GM23338 (cell line): ENCODE measurements at regions not wholly inside any gene's neighbourhood (a gene's known extent, or its start where the extent isn't known, plus 50 kb on each side); places are given as distances from the start of the nearest gene placed in this dataset.

Experiments used
- ATAC-seq: fragments of 200-7000 bp; cut with Tn5 transposase; 3 replicates; pipeline ENCODE4 v1.9.1; 2020
- DNase-seq: peaks from one replicate; pipeline ENCODE4 v3.0.0-alpha.2; 2015; ENCODE audit warnings: low spot score
- H2AFZ ChIP-seq: fragments of 200-600 bp; sonication (generic); 2 replicates; pipeline ENCODE4 v1.8.0; 2016; ENCODE audit warnings: antibody characterized with exemption, mild to moderate bottlenecking, moderate library complexity
- H3F3A ChIP-seq: fragments of 200-600 bp; sonication (generic); replicated peaks from 2 replicates; pipeline ENCODE4 v1.8.0; 2017; ENCODE audit warnings: antibody characterized with exemption, mixed run types, low read depth
- H3K27ac ChIP-seq: fragments of 200-600 bp; sonication (generic); 2 replicates; pipeline ENCODE4 v1.6.1; 2016; ENCODE audit warnings: low read depth
- H3K27me3 ChIP-seq: fragments of 200-600 bp; sonication (generic); 2 replicates; pipeline ENCODE4 v1.8.0; 2016; ENCODE audit warnings: mild to moderate bottlenecking, mixed run types, moderate library complexity; ENCODE audit not compliant: insufficient read depth
- H3K36me3 ChIP-seq: fragments of 200-600 bp; sonication (generic); 2 replicates; pipeline ENCODE4 v1.8.0; 2016; ENCODE audit warnings: mild to moderate bottlenecking; ENCODE audit not compliant: insufficient read depth
- H3K4me1 ChIP-seq: fragments of 200-600 bp; sonication (generic); 2 replicates; pipeline ENCODE4 v1.8.0; 2016; ENCODE audit warnings: mild to moderate bottlenecking, moderate library complexity; ENCODE audit not compliant: insufficient read depth
- H3K4me2 ChIP-seq: fragments of 200-600 bp; sonication (generic); 2 replicates; pipeline ENCODE4 v1.7.1; 2017; ENCODE audit warnings: mixed run types
- H3K4me3 ChIP-seq: fragments of 200-600 bp; sonication (generic); 2 replicates; pipeline ENCODE4 v1.6.1; 2016; ENCODE audit warnings: mixed run types
- H3K79me2 ChIP-seq: fragments of 200-600 bp; sonication (generic); replicated peaks from 2 replicates; pipeline ENCODE4 v1.8.0; 2017; ENCODE audit warnings: mild to moderate bottlenecking; ENCODE audit not compliant: insufficient read depth
- H3K9me2 ChIP-seq: fragments of 200-600 bp; sonication (generic); 2 replicates; pipeline ENCODE4 v1.8.0; 2017; ENCODE audit not compliant: insufficient read depth
- H4K20me1 ChIP-seq: fragments of 200-600 bp; sonication (generic); replicated peaks from 2 replicates; pipeline ENCODE4 v1.8.0; 2017; ENCODE audit warnings: mild to moderate bottlenecking; ENCODE audit not compliant: insufficient read depth
- H3K27ac Mint-ChIP-seq: 2 replicates; pipeline ENCODE4 v1.8.0; 2020; ENCODE audit warnings: inconsistent platforms, mild to moderate bottlenecking, moderate library complexity, mixed read lengths
- H3K27me3 Mint-ChIP-seq: 3 replicates; pipeline ENCODE4 v1.8.0; 2022; ENCODE audit warnings: low read depth, mild to moderate bottlenecking, moderate library complexity, mixed read lengths, inconsistent platforms; ENCODE audit not compliant: insufficient read depth, poor library complexity
- H3K36me3 Mint-ChIP-seq: 3 replicates; pipeline ENCODE4 v1.8.0; 2021; ENCODE audit warnings: low read depth, mild to moderate bottlenecking, inconsistent platforms, moderate library complexity, mixed read lengths
- H3K4me1 Mint-ChIP-seq: 3 replicates; pipeline ENCODE4 v1.8.0; 2020; ENCODE audit warnings: mild to moderate bottlenecking, inconsistent platforms, mixed read lengths
- H3K4me3 Mint-ChIP-seq: 3 replicates; pipeline ENCODE4 v1.8.0; 2021; ENCODE audit warnings: moderate library complexity, mild to moderate bottlenecking, inconsistent platforms, mixed read lengths
- H3K9me3 Mint-ChIP-seq: 3 replicates; pipeline ENCODE4 v1.8.0; 2020; ENCODE audit warnings: moderate library complexity, mild to moderate bottlenecking, inconsistent platforms, mixed read lengths
- CREB1 ChIP-seq: fragments of 250-450 bp; sonication (Bioruptor Pico); IDR thresholded peaks from 2 replicates; pipeline ENCODE4 v1.5.0; 2020; ENCODE audit warnings: low read depth, mild to moderate bottlenecking, moderate library complexity
- EZH2phosphoT487 ChIP-seq: fragments of 200-600 bp; sonication (generic); IDR thresholded peaks from one replicate; pipeline ENCODE4 v1.8.1; 2018; ENCODE audit warnings: antibody characterized with exemption; ENCODE audit not compliant: unreplicated experiment
- POLR2AphosphoS5 ChIP-seq: IDR thresholded peaks from 2 replicates; pipeline ENCODE4 v1.6.1; 2016; ENCODE audit warnings: antibody characterized with exemption, low read depth
- TF ChIP-seq, protein P1 (sequence below): fragments of 250-450 bp; sonication (Bioruptor Pico); IDR thresholded peaks from 2 replicates; pipeline ENCODE4 v1.5.0; 2020; ENCODE audit warnings: mild to moderate bottlenecking, moderate library complexity
- TF ChIP-seq, protein P2 (sequence below): IDR thresholded peaks from one replicate; pipeline ENCODE4 v1.6.1; 2018; ENCODE audit warnings: antibody characterized with exemption; ENCODE audit not compliant: unreplicated experiment
- TF ChIP-seq, protein P3 (sequence below), 2 experiments: fragments of 200-600 bp in 1 of 2; sonication (generic) in 1 of 2; conservative IDR thresholded peaks; 2 replicates each; pipeline versions ENCODE4 v1.5.1 to v1.6.1; 2016 to 2017; ENCODE audit warnings: antibody characterized with exemption in 2 of 2, low read depth in 2 of 2, mild to moderate bottlenecking in 2 of 2, moderate library complexity in 1 of 2

DNA sequence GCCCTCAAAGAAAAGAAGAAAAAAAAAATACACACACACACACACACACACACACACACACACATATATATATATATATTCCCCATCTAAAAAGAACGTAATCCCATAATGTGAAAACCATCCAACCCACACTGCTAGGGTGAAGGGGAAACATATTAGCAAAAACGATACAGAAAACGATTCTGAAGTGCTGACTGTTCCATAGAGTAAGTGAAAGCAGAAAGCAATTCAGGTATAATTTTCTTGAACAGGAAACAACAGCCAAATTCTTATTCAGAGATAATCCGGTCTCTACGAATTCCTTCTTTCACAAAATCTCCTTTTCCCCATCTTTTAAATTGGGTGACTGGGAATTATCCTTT lies 393.5 kb downstream of the NOVA1 start:
- H2AFZ ChIP-seq = peak overlapping the region; percentile 96
- H3K27me3 ChIP-seq = peaks cover 60% of the 10 kb centered on the region

More for the DNA sequence above, 393.5 kb downstream of the NOVA1 start:
- H4K20me1 ChIP-seq = no peaks in the 10 kb centered on the region
- H3K27ac ChIP-seq = no peak overlapping the region
- H3K4me1 Mint-ChIP-seq = peaks cover 11% of the 10 kb centered on the region
- H3K36me3 Mint-ChIP-seq = no peaks in the 10 kb centered on the region
- H3F3A ChIP-seq = no peaks in the 10 kb centered on the region
- peak overlapping the region; percentile 77 for H3K4me3 ChIP-seq
- no peaks in the 10 kb centered on the region for H3K9me3 Mint-ChIP-seq
- peak overlapping the region; percentile 78 for H3K4me3 Mint-ChIP-seq
- peaks cover 12% of the 10 kb centered on the region for H3K27me3 Mint-ChIP-seq
- ATAC-seq (no peak), DNase-seq (peak; percentile 5)
- TF ChIP-seq, protein P1, sequence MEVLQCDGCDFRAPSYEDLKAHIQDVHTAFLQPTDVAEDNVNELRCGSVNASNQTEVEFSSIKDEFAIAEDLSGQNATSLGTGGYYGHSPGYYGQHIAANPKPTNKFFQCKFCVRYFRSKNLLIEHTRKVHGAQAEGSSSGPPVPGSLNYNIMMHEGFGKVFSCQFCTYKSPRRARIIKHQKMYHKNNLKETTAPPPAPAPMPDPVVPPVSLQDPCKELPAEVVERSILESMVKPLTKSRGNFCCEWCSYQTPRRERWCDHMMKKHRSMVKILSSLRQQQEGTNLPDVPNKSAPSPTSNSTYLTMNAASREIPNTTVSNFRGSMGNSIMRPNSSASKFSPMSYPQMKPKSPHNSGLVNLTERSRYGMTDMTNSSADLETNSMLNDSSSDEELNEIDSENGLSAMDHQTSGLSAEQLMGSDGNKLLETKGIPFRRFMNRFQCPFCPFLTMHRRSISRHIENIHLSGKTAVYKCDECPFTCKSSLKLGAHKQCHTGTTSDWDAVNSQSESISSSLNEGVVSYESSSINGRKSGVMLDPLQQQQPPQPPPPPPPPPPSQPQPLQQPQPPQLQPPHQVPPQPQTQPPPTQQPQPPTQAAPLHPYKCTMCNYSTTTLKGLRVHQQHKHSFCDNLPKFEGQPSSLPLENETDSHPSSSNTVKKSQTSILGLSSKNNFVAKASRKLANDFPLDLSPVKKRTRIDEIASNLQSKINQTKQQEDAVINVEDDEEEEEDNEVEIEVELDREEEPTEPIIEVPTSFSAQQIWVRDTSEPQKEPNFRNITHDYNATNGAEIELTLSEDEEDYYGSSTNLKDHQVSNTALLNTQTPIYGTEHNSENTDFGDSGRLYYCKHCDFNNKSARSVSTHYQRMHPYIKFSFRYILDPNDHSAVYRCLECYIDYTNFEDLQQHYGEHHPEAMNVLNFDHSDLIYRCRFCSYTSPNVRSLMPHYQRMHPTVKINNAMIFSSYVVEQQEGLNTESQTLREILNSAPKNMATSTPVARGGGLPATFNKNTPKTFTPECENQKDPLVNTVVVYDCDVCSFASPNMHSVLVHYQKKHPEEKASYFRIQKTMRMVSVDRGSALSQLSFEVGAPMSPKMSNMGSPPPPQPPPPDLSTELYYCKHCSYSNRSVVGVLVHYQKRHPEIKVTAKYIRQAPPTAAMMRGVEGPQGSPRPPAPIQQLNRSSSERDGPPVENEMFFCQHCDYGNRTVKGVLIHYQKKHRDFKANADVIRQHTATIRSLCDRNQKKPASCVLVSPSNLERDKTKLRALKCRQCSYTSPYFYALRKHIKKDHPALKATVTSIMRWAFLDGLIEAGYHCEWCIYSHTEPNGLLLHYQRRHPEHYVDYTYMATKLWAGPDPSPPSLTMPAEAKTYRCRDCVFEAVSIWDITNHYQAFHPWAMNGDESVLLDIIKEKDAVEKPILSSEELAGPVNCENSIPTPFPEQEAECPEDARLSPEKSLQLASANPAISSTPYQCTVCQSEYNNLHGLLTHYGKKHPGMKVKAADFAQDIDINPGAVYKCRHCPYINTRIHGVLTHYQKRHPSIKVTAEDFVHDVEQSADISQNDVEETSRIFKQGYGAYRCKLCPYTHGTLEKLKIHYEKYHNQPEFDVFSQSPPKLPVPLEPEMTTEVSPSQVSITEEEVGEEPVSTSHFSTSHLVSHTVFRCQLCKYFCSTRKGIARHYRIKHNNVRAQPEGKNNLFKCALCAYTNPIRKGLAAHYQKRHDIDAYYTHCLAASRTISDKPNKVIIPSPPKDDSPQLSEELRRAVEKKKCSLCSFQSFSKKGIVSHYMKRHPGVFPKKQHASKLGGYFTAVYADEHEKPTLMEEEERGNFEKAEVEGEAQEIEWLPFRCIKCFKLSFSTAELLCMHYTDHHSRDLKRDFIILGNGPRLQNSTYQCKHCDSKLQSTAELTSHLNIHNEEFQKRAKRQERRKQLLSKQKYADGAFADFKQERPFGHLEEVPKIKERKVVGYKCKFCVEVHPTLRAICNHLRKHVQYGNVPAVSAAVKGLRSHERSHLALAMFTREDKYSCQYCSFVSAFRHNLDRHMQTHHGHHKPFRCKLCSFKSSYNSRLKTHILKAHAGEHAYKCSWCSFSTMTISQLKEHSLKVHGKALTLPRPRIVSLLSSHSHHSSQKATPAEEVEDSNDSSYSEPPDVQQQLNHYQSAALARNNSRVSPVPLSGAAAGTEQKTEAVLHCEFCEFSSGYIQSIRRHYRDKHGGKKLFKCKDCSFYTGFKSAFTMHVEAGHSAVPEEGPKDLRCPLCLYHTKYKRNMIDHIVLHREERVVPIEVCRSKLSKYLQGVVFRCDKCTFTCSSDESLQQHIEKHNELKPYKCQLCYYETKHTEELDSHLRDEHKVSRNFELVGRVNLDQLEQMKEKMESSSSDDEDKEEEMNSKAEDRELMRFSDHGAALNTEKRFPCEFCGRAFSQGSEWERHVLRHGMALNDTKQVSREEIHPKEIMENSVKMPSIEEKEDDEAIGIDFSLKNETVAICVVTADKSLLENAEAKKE (CRISPR knock-in tag) = no peak
- TF ChIP-seq POLR2AphosphoS5 (no peak), CREB1 (CRISPR knock-in tag) (no peak), EZH2phosphoT487 (no peak)
- TF ChIP-seq, protein P2, sequence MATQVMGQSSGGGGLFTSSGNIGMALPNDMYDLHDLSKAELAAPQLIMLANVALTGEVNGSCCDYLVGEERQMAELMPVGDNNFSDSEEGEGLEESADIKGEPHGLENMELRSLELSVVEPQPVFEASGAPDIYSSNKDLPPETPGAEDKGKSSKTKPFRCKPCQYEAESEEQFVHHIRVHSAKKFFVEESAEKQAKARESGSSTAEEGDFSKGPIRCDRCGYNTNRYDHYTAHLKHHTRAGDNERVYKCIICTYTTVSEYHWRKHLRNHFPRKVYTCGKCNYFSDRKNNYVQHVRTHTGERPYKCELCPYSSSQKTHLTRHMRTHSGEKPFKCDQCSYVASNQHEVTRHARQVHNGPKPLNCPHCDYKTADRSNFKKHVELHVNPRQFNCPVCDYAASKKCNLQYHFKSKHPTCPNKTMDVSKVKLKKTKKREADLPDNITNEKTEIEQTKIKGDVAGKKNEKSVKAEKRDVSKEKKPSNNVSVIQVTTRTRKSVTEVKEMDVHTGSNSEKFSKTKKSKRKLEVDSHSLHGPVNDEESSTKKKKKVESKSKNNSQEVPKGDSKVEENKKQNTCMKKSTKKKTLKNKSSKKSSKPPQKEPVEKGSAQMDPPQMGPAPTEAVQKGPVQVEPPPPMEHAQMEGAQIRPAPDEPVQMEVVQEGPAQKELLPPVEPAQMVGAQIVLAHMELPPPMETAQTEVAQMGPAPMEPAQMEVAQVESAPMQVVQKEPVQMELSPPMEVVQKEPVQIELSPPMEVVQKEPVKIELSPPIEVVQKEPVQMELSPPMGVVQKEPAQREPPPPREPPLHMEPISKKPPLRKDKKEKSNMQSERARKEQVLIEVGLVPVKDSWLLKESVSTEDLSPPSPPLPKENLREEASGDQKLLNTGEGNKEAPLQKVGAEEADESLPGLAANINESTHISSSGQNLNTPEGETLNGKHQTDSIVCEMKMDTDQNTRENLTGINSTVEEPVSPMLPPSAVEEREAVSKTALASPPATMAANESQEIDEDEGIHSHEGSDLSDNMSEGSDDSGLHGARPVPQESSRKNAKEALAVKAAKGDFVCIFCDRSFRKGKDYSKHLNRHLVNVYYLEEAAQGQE = no peak
- TF ChIP-seq, protein P3, sequence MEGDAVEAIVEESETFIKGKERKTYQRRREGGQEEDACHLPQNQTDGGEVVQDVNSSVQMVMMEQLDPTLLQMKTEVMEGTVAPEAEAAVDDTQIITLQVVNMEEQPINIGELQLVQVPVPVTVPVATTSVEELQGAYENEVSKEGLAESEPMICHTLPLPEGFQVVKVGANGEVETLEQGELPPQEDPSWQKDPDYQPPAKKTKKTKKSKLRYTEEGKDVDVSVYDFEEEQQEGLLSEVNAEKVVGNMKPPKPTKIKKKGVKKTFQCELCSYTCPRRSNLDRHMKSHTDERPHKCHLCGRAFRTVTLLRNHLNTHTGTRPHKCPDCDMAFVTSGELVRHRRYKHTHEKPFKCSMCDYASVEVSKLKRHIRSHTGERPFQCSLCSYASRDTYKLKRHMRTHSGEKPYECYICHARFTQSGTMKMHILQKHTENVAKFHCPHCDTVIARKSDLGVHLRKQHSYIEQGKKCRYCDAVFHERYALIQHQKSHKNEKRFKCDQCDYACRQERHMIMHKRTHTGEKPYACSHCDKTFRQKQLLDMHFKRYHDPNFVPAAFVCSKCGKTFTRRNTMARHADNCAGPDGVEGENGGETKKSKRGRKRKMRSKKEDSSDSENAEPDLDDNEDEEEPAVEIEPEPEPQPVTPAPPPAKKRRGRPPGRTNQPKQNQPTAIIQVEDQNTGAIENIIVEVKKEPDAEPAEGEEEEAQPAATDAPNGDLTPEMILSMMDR (conservative IDR thresholded peaks at IDR 0.05; ENCODE audit: low read depth in 2 of 2) = no peak
- H3K9me2 ChIP-seq = no peaks in the 10 kb centered on the region
- H3K36me3 ChIP-seq = no peaks in the 10 kb centered on the region
- H3K79me2 ChIP-seq = no peaks in the 10 kb centered on the region
- H3K4me2 ChIP-seq = peak overlapping the region; percentile 81
- H3K4me1 ChIP-seq = 0 out of 2 replicates have a peak, but pooled peaks cover 7% of the 10 kb centered on the region
- H3K27ac Mint-ChIP-seq = no peak overlapping the region
